NCI-H2081 treated with DMSO at 0.1 percent for 48 hours (cell line): ENCODE measurements at regions not wholly inside any gene's neighbourhood (a gene's known extent, or its start where the extent isn't known, plus 50 kb on each side); places are given as distances from the start of the nearest gene placed in this dataset.
"Not testable (repeated sequence)": the region's sequence is repeated elsewhere in the genome, so short reads cannot be mapped to it uniquely, and the experiment has no call there.

Experiments used
- DNase-seq: peaks from one replicate; lab custom pipeline; 2025; lab: John Stamatoyannopoulos, UW

DNA sequence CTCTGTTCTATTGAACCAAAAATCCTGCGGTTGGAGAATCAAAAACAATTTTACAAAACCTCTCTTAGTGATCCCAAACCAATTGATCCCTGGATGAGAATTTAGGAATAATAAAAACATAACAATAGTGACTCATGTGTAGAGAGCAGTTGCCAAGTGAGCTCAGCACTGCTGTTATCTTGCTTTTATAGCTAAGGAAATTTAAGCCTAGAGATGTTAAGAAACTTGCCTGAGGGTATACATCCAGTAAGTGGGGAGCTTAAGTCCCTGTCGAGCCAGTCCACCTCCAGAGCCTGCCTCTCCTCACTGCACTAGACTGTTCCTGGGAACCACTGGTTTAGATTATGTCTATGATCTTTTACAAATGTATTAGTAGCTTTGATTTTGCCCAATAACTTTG is 358.4 kb upstream of the LMCD1 start:
- no peak for DNase-seq

DNA sequence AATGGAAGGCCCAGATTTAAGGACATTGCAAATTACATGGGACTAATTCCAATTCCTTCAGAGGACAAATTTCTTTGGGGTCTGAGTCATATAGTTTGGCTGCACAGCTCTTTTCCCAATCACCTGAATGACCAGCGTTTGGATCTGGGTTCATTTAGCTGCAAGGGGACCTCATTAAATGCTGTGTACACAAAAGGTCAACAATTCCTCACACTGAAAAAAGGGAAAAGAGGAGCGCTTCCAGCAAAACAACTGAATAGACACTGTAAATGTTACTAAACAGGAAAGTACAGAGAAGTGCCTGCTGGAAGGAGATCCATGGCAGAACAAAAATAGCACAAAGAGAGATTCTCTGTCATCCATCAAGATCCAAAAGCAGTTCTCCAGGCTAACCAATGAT is 356.0 kb upstream of the LMCD1 start:
- no peak for DNase-seq

DNA sequence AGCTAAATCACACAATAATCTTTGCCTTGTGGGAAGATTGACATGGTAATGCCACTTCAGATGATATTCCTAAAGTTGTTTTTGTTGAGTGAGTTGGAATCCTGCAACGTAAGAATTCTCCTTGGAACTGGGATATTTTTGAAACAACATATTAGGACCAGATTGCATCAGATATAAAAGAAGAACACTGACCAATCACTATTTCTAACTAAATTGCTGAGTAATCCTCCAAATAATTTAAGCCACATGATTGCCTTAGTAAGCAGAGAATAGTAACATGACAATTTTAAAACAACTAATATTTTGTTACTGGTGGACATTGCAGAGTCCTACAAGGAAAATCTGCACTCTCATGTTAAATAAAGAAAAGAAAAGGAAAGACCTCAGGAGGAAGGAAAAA is 353.9 kb upstream of the LMCD1 start:
- DNase-seq: no peak

DNA sequence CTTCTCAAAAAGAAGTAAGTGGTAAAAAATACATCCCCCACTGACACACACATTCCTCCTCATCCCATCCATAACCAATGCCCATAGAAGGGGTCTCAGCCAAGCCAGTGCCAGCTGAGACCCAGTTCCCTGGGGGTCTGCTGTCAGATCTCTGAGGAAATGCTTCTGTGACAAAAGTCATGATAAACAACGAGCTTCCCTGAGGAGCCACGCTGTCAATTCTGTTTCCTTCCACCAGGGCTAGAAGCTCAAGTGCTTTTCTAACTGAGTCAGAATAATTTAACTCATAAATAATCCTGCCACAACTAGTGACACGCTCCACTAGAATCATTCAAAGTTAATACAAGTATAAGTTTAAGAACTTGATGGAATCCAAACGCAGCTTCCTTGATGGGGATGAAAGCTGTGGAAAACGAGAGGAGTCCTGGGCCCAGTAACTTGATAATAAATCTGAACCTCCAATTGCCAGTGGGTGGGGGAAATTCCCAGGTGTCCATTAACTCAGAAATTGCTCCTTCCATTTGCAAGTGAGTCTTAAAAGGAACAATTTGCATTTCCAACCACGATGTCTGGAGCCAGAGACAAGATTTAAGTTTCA is 348.7 kb upstream of the LMCD1 start:
- DNase-seq: no peak

DNA sequence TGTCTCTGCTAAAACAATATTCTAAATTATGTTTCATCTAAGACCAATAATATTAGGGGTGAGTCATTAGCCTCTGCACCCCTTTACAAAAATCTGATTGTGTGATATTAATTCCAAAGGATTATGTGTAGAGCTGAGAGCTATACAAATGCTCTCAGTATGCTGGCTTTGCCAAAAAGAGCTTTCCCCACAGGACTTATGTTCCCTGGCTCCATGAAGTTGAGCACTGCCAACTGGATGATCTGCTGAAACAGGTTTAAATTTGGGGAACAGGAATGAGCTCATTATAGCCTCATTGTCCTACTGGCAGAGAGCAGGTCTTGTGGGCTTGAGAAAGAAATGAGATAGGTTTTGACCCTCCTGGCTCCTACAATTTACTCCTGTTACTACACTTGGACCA is 347.8 kb upstream of the LMCD1 start:
- no peak for DNase-seq

DNA sequence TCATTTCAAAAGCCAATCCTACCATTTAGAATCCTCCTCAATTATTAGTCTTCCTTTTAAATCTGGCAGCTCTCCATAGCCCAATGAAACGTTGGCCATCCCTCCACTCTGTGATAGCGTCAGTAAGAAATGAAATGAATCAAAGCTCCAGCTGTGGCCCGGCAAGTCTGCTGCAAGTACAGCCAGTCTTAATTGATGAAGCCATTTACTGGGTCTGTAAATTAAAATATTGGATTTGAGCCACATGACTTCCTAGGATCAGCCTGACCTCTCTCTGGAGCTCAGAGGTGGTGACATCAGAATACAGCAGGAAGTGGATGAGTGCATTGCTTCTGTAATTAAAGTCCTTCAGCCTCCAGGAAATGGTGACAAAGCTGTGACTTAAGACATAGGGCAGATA is 347.0 kb upstream of the LMCD1 start:
- no peak for DNase-seq

DNA sequence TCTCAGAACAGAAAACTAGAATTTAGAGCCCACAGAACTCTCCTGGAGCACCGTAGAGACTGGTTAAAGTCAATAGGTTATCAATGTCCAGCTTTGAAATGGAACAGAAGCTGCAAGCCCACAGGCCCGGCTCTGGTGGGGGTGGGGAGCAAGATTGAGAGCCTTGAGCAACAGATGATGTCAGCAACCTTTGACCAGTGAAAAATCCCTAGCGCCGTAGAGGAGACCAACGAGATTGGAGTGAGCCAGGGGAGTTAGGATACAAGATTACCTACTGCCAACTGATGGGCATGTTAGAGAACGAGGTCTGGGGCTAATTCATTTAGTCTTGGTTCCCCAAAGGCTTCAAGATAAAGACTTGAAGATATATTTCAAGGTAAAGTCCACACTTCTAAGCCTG is 345.5 kb upstream of the LMCD1 start:
- DNase-seq: no peak

DNA sequence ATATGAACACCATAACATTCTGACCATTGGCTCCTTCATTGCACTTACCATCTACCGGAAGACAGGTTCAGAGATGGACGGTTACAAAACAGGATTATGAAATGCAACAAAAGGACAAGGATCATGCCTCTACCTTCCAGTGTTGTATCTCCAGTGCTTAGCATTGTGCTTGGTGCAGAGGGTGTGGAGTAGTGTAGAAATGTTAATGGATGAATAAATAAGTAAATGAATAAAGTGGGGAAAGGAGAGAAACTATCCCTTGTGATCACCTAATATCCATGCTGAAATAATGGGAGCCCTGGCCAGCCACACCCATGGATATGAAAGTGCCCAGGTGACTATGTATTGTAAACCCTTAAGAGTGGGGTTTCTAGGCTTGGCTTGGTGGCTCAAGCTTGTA is 344.8 kb upstream of the LMCD1 start:
- no peak for DNase-seq

DNA sequence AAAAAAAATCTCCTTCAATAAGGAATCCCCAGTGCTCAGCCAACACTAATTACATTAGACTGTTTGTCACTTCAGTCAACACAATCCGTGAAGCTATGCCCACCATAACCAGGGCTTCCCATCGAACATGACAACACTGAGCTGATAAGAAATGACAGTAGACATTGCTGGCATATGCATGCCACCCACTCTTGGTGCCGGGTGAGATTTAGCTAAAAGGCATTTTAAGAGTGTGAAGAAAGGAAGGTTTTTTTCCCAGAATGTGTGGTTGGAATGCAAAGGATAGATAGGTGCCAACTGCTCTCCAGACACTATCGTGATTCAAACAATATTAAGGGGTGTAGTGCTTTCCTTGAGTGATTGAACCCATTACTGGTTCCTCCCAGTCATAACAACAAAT is 344.0 kb upstream of the LMCD1 start:
- DNase-seq: no peak

DNA sequence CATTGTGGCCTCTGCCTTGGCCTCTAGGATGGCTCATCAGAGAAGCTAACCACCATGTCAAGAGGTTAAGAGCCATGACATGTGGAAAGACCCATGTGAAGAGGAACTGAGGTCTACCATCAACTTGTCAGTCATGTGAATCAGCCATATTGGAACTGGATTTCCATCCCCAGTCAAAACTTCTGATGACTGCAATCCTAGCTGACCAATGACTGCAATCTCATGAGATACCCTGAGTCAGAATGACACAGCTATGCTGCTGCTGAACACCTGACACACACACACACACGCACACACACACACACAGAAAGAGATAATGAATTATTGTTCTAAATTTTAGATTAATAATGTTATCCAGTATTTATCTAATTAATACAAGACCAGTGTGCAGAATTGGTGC is 337.5 kb upstream of the LMCD1 start:
- DNase-seq: no peak

DNA sequence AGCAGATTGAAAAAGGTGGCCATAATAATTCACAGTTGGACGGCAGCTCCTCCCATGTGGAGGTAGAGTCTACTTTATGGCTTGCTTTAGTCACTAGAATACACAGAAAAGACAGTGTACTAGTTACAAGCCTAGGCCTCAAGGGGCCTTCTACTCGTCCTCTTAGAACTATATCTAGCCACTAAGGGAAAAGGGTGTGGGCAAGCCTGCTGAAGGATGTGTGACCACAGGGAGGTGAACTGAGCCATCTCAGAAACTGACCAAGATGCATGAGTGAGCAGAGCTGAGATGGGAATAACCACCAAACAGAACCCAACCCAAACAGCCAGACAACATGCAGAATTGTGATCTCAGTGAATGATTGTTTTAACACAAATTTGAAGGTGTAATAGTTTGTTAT is 335.6 kb upstream of the LMCD1 start:
- DNase-seq: no peak

DNA sequence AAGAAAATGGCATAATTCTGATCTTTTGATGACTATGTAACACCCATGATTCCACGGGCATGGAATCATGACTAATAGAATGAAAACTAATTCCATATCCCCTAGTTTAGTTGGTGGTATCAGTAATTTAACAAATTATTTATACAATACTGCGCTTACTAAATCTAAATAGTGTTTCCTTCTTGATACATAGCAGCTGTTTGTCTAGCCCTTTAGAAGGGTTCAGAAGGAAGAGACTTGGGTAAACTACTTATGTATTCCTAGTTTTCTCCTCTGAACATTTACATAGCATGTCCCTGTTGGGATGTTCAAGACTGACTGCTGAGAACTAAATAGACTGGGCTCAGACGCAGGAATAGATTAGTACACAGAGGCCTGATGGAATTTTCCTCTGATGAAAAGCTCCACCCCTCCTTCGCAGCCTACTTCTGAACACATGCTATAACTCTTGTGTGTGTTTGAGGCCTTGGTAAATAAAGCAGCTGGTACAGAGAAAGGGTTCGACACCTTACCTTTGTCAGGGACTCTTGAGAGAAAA is 330.6 kb upstream of the LMCD1 start:
- DNase-seq: no peak

DNA sequence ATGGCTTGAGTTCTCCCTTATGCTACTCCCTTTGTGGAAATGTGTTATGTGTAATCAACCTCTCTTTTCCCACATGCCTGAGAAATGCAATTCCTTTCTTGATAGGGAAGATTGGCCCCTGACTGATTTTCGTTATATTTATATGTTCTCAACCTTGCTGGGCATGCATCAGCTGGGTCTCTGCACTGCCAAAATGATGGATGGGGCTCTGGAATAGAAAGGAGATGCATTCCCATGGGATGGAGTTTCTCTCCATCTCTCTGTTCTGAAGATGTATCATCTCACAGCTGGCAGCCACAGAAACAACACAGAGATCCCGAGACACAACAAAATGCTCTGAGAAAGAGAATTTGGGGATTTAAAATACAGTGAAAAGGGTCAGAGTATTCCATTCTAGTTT is 327.7 kb upstream of the LMCD1 start:
- DNase-seq: no peak

DNA sequence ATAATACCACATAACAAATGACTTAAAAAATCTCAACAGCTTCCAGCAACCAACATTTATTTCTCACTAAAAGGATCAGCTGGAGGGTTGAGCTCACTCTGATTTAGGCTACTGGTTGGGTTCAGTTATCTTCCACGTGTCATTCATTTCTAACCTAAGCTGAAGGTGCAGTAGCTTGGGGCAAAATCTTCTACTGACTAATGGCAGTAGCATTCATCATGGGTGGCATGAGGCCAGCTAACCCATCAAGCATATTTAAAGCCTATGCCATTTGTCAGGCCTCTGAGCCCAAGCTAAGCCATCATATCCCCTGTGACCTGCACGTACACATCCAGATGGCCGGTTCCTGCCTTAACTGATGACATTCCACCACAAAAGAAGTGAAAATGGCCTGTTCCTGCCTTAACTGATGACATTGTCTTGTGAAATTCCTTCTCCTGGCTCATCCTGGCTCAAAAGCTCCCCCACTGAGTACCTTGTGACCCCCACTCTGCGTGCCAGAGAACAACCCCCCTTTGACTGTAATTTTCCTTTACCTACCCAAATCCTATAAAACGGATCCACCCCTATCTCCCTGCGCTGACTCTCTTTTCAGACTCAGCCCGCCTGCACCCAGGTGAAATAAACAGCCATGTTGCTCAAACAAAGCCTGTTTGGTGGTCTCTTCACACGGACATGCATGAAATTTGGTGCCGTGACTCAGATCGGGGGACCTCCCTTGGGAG is 324.7 kb upstream of the LMCD1 start:
- not testable (repeated sequence) for DNase-seq

DNA sequence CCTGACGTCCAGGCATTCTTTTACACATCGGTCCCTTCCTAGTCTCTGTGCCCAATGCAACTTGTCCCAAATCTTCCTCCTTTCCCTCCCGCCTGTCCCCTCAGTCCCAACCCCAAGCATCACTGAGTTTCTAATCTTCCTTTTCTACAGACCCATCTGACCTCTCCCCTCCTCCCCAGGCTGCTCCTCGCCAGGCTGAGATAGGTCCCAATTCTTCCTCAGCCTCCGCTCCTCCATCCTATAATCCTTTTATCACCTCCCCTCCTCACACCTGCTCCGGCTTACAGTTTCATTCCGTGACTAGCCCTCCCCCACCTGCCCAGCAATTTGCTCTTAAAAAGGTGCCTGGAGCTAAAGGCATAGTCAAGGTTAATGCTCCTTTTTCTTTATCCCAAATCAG is 323.1 kb upstream of the LMCD1 start:
- DNase-seq: not testable (repeated sequence)

DNA sequence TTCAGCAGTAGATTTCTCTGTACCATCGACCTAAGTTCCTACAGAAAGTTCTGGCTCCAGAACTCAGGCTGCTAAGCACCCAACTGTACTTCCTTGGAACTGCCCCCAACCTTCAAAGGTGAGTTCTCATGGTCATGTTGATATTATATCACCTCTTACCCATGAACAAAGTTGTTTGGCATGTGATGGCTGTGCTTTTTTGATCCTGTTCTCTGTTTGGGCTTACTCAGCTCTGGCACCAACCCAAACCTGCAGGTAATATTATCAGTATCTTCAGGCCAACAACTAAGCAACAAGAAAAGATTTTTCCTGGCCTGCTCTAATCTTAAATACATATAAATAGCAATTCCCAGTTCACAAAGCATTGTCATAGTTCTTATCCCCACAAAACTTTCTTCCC is 318.7 kb upstream of the LMCD1 start:
- no peak for DNase-seq

DNA sequence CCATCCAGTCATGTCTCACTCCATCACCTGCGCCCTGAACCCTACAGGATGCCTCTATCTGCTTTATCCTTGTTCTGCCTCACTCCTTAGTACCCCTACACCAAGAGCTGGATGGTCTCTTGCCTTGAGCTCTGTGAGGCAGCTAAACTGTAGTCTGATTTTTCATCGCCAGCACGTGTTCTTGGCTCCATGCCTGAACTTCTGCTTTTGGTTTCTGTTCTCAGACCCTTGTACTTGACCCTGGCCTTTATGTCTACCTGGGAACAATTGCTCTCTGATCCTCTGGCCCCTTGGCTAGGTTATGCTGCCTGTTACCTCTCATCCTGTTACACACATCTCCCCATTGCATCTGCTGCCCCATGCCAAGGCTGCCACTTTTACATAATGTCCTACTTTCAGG is 318.0 kb upstream of the LMCD1 start:
- no peak for DNase-seq

DNA sequence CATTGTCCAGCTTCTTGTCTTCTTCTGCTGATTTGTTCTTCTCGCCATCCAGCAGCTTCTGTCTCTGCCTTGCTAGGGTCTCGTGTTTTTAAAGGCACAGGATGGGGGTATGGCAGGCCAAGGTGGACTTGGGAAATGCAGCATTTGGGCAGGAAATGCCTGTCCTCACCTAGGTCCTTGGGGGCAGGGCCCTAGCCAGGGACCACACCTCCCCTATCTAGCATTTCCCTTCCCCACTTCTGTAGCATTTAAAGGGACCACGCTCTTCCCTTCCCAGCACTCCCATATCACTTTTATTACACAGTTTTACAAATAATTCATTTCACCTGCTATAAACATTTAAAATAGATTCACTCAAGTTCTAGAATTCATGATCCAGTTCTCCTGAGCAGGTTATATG is 315.4 kb upstream of the LMCD1 start:
- DNase-seq: no peak

DNA sequence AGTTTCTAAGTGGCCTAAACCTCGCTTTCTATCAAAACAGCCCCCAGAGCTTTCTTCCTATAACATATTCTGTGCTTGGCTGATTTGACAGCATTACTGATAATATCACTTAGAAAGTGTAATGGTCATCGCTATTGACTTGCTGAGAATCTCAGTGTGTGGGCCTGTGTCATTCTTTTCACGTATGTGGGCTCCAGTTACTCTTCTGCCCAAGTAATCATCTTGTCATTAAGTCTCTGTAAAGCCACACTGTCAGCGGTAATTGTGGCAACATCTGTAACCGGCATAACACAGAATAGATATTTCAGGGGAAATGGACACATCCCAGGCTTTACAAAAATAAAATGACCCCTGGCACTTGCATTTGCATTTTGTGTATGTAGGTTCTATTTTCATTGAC is 313.6 kb upstream of the LMCD1 start:
- DNase-seq: no peak

DNA sequence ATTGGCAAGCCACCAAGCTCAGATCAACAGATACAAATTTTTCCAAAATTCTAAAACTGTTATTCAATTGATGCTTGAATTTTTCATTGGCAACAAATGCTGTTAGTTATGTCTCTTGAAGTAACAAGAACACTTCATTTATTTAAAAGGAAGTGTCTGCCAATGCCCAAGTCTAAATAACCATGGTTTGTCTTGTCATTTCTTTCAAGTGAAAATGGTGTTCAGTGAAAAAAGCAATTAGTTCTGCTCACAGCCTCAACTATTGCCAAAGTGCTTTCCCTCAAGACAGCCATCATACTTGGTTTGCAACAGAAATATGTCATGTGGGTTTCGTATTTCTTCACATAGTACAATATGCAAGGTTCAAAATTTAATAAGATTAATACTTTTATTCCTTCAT is 312.6 kb upstream of the LMCD1 start:
- no peak for DNase-seq

DNA sequence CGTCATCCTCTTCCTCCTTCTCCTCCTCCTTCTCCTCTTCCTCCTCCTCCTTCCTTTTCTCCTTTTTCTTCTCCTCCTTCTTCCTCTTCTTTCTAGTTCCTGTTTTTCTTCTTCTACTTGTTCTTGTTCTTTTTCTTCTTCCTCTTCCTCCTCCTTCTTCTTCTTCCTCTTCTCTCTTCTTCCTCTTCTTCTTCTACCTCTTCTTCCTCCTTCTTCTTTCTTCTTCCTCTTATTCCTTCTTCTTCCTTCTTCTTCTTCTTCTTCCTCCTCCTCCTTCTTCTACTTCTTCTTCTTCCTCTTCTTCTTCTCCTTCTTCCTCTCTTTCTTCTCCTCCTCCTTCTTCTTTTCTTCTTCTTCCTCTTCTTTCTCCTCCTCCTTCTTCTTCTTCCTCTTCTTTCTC is 310.2 kb upstream of the LMCD1 start:
- no peak for DNase-seq

DNA sequence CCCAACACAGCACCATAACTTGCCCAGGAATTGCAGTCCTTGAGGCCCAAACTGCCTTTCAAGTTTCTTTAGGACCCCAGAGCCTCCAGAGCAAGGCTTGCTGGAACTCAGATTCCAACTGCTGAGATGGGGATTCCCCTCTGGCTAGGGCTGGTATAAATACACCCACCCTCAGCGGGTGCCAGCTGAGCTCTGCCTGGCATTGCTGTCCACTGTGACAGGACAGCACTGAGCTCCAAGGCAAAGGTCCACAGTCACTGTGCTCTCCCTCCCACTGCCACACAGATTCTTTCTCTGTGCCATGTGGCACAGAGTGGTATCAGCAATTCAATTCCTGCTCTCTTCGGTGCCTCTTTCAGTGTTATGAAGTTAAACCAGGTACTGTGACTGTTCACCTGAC is 304.2 kb upstream of the LMCD1 start:
- DNase-seq: no peak

DNA sequence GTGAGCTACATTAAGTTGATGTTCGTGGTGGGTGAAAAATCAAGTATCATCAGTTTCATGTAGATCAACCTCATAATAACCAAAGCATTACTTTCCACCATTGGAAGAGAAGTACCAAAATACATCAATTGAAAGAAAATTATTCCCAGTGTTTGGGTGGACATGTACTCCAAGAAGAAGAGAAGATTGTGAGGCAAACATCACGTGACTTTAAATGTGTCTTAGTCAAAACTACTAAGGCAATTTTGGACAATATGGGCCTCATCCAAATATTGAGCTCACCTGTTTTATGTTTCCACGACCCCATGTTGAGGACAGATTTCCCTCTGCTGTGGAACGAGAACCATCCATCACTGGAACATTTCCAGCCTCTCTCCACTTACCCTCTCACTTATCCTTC is 303.0 kb upstream of the LMCD1 start:
- no peak for DNase-seq

DNA sequence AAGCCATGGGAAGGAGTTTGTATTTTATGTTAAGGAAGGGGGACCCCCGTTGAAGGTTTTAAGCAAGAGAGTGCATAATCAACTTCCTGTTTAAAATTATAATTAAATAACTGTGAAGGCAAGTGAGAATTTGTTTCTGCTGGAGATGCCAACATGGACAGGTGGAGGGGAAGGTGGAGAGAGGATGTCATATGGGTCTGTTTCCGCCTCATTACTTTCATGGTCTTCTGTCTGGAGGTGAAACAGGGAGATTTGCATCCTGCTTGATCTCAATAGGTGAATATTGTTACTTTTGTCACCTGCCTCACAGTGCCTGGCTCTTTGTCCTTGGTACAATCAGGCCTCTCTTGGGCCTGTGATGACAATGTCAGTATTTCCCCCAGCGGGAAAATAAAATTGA is 300.6 kb upstream of the LMCD1 start:
- no peak for DNase-seq
